22Rv1 (cell line): ENCODE measurements at regions not wholly inside any gene's neighbourhood (a gene's known extent, or its start where the extent isn't known, plus 50 kb on each side); places are given as distances from the start of the nearest gene placed in this dataset.

Source experiments
- CTCF ChIP-seq: fragments of 450-650 bp; IDR thresholded peaks from 2 replicates; pipeline ENCODE4 v1.5.1; 2017; ENCODE audit warnings: mild to moderate bottlenecking
- ZFX ChIP-seq: fragments of 450-650 bp; IDR thresholded peaks from 2 replicates; pipeline ENCODE4 v1.6.1; 2017; ENCODE audit warnings: antibody characterized with exemption, borderline replicate concordance

GRCh38 chr4:137966504-137966903 lies 275.6 kb downstream of the SLC7A11 start:
- TF ChIP-seq CTCF: no peak
- TF ChIP-seq ZFX: no peak
